ENCODE measurements at regions not wholly inside any gene's neighbourhood (a gene's known extent, or its start where the extent isn't known, plus 50 kb on each side); places are given as distances from the start of the nearest gene placed in this dataset.

GRCh38 chr2:236724200-236724599 is 154.6 kb downstream of the ACKR3 start:
- BruUV-seq (replicated peaks) = no TSS peak
- ATAC-seq (no peak), FAIRE-seq (no peak), DNase-seq (ENCODE audit: low spot score) (no peak)
- Histone ChIP-seq H3K27me3 (ENCODE audit: control insufficient read depth in 1 of 2, insufficient read depth in 2 of 2, low read length in 2 of 2) (no peaks in the 10 kb centered on the region; a peak in 3 of 5 replicates), H3K4me2 (ENCODE audit: low read depth, low read length) (no peak overlapping the region), H4K20me1 (ENCODE audit: insufficient read depth, low read length) (no peaks in the 10 kb centered on the region), H3K9ac (ENCODE audit: insufficient read depth, low read depth, low read length) (no peak overlapping the region), H3K36me3 (replicated peaks in 1 of 2; ENCODE audit: control insufficient read depth in 1 of 2, insufficient read depth in 2 of 2, low read length in 2 of 2) (no peaks in the 10 kb centered on the region), H3K27ac (ENCODE audit: extremely low read length, insufficient read depth, low read length) (no peak overlapping the region), H3K79me2 (ENCODE audit: insufficient read depth, low read length) (no peaks in the 10 kb centered on the region), H3K4me1 (ENCODE audit: insufficient read depth, low read length) (peaks cover 9% of the 10 kb centered on the region), H3K9me3 (ENCODE audit: low read length) (no peaks in the 10 kb centered on the region), H3K4me3 (replicated peaks in 1 of 3; ENCODE audit: insufficient read depth in 1 of 3, low read depth in 2 of 3, low read length in 3 of 3) (no peak overlapping the region), H2AFZ (ENCODE audit: low read length) (no peak overlapping the region)
- WGBS (ENCODE audit: low lambda C conversion rate) = 26% methylated on average over 6 of the region's 6 CpGs
- in situ Hi-C loops (cut with HindIII; ENCODE audit: extremely low pct_ligation_motif_present, low pct_unique_long_range_greater_than_20kb) = no loop called here
- CTCF ChIA-PET (ENCODE audit: low intra/inter-chr PET ratio, low total read pairs) = no interaction called here
- POLR2A ChIA-PET = no interaction called here
- intact Hi-C loops (cut with micrococcal nuclease; ENCODE audit: unreplicated experiment) = no loop called here
- TF ChIP-seq ZNF629 (CRISPR knock-in tag; conservative IDR thresholded peaks at IDR 0.05) = peak; percentile 58; the same call in 1 of the 2 replicates
- TF ChIP-seq MIXL1 (CRISPR knock-in tag; IDR thresholded peaks at IDR 0.05) = no peak
- TF ChIP-seq ZNF441 (CRISPR knock-in tag; IDR thresholded peaks at IDR 0.05; ENCODE audit: borderline replicate concordance) = no peak
- TF ChIP-seq JUNB (CRISPR knock-in tag; IDR thresholded peaks at IDR 0.05; ENCODE audit: borderline replicate concordance) = no peak

- WGBS (ENCODE audit: low lambda C conversion rate) = 71% methylated on average over 18 of the region's 20 CpGs
- Histone ChIP-seq H3K4me2 (ENCODE audit: low read depth, low read length) (no peak overlapping the region), H3K27me3 (ENCODE audit: control insufficient read depth in 1 of 2, insufficient read depth in 2 of 2, low read length in 2 of 2) (no peaks in the 10 kb centered on the region; a peak in 1 of 5 replicates), H3K4me3 (replicated peaks in 1 of 3; ENCODE audit: insufficient read depth in 1 of 3, low read depth in 2 of 3, low read length in 3 of 3) (no peak overlapping the region), H2AFZ (ENCODE audit: low read length) (no peak overlapping the region), H3K9ac (ENCODE audit: insufficient read depth, low read depth, low read length) (no peak overlapping the region), H3K4me1 (ENCODE audit: insufficient read depth, low read length) (peaks cover 12% of the 10 kb centered on the region), H3K27ac (ENCODE audit: extremely low read length, insufficient read depth, low read length) (no peak overlapping the region), H3K79me2 (ENCODE audit: insufficient read depth, low read length) (no peaks in the 10 kb centered on the region), H4K20me1 (ENCODE audit: insufficient read depth, low read length) (no peaks in the 10 kb centered on the region), H3K36me3 (replicated peaks in 1 of 2; ENCODE audit: control insufficient read depth in 1 of 2, insufficient read depth in 2 of 2, low read length in 2 of 2) (no peaks in the 10 kb centered on the region), H3K9me3 (ENCODE audit: low read length) (no peaks in the 10 kb centered on the region)
- ChIA-PET CTCF (ENCODE audit: low intra/inter-chr PET ratio, low total read pairs) (no interaction called here), POLR2A (no interaction called here)
- ATAC-seq (no peak), DNase-seq (ENCODE audit: low spot score) (no peak), FAIRE-seq (no peak)
- TF ChIP-seq ZNF589 (CRISPR knock-in tag; conservative IDR thresholded peaks at IDR 0.05) = no peak
- TF ChIP-seq MAFF (IDR thresholded peaks at IDR 0.05; ENCODE audit: low read depth, low read length) = peak; percentile 99
- peak; percentile 98 to 100 for TF ChIP-seq MAFK (conservative IDR thresholded peaks at IDR 0.05 in 1 of 2, IDR thresholded peaks at IDR 0.05 in 1 of 2; ENCODE audit: low read length in 2 of 2)
- TF ChIP-seq ZBTB7B (CRISPR knock-in tag; IDR thresholded peaks at IDR 0.05) = no peak
- in situ Hi-C loops (cut with HindIII; ENCODE audit: extremely low pct_ligation_motif_present, low pct_unique_long_range_greater_than_20kb) (no loop called here), intact Hi-C loops (cut with micrococcal nuclease; ENCODE audit: unreplicated experiment) (no loop called here)
- BruUV-seq (replicated peaks) = no TSS peak
Observed at GRCh38 chr2:236726701-236727450, 157.3 kb downstream of the ACKR3 start.

Data from HepG2 (cell line).